SJSA1 (cell line): ENCODE measurements at regions not wholly inside any gene's neighbourhood (a gene's known extent, or its start where the extent isn't known, plus 50 kb on each side); places are given as distances from the start of the nearest gene placed in this dataset.
"Not testable (repeated sequence)": the region's sequence is repeated elsewhere in the genome, so short reads cannot be mapped to it uniquely, and the experiment has no call there.

ENCODE experiments used
- DNase-seq, 2 experiments: peaks; one replicate each; pipeline ENCODE4 v3.0.0-alpha.2; 2015 to 2020; ENCODE audit warnings: low spot score in 2 of 2, low read depth in 1 of 2
- H3K27ac ChIP-seq: fragments of 250-450 bp; sonication (Bioruptor Pico); 2 replicates; pipeline ENCODE4 v1.5.1; 2020; ENCODE audit warnings: mild to moderate bottlenecking, moderate library complexity
- H3K27me3 ChIP-seq: fragments of 250-450 bp; sonication (Bioruptor Pico); replicated peaks from 2 replicates; pipeline ENCODE4 v1.5.1; 2020; ENCODE audit warnings: mild to moderate bottlenecking, moderate library complexity
- H3K36me3 ChIP-seq: fragments of 250-450 bp; sonication (Bioruptor Pico); 2 replicates; pipeline ENCODE4 v1.5.1; 2020; ENCODE audit warnings: mild to moderate bottlenecking
- H3K4me1 ChIP-seq: fragments of 250-450 bp; sonication (Bioruptor Pico); replicated peaks from 2 replicates; pipeline ENCODE4 v1.6.1; 2021; ENCODE audit warnings: mild to moderate bottlenecking
- H3K4me3 ChIP-seq: fragments of 250-450 bp; sonication (Bioruptor Pico); 2 replicates; pipeline ENCODE4 v1.5.1; 2020; ENCODE audit warnings: mild to moderate bottlenecking
- H3K9me3 ChIP-seq: fragments of 250-450 bp; sonication (Bioruptor Pico); replicated peaks from 2 replicates; pipeline ENCODE4 v1.5.1; 2020; ENCODE audit warnings: mild to moderate bottlenecking

DNA sequence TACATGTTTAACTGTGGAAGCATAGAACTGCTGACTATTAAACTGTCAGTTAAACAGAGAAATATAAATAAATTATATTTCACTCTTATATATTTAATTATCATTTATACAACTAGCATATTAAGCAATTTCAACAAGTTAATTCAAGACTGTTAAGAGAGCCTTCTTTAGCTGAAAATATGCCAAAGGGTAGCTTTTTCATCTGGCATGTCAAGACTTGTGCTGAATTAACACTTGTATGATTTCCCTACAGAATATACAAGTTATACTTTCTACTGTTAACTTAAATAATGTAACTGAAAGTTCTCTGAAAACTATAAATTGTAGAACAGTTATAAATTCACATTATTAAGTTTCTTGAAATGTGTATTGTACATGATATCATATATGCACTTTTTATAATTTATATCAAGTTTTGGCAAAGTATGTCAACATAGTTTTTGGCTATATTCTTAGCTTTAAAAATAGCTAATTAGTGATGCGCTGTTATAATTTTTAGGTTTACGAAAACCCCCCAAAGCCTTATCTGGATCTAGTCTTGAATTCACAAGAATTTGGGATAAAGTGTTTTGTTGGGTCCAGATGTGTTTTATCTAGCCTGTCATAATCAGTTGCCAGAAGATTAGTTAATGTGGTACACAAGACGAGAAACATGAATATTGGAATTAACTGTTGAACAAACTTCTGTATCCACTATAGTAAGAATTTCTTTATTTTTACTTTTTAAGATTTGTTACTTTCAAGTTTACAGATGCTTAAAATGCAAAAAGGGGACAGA lies 231.1 kb upstream of the FOXP2 start:
- no peaks in the 10 kb centered on the region for H3K27me3 ChIP-seq
- no peak for DNase-seq
- no peaks in the 10 kb centered on the region for H3K4me1 ChIP-seq
- H3K36me3 ChIP-seq = no peaks in the 10 kb centered on the region
- no peak overlapping the region for H3K4me3 ChIP-seq
- no peaks in the 10 kb centered on the region for H3K9me3 ChIP-seq
- no peak overlapping the region for H3K27ac ChIP-seq

DNA sequence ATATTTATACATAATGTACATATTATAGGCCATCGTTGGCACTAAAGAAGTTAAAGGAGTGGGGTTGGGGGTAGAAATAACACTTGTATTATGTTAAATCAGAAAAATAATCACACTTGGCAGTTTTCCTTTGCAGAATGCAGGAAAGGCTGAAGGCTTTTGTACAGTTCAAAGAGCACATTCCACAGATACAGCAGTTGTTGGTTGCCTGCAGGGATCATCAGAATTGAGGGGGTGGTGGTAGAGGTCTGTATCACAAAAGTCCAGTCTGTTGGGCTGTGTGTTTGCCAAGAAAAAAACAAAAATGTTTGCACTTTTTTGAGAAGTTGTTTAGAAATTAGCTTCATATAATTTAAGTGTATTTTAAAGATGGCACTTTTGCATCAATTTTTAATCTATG lies 231.8 kb upstream of the FOXP2 start:
- H3K9me3 ChIP-seq = no peaks in the 10 kb centered on the region
- no peak for DNase-seq
- H3K4me3 ChIP-seq = no peak overlapping the region
- no peaks in the 10 kb centered on the region for H3K27me3 ChIP-seq
- H3K27ac ChIP-seq = no peak overlapping the region
- H3K4me1 ChIP-seq = no peaks in the 10 kb centered on the region
- H3K36me3 ChIP-seq = no peaks in the 10 kb centered on the region

DNA sequence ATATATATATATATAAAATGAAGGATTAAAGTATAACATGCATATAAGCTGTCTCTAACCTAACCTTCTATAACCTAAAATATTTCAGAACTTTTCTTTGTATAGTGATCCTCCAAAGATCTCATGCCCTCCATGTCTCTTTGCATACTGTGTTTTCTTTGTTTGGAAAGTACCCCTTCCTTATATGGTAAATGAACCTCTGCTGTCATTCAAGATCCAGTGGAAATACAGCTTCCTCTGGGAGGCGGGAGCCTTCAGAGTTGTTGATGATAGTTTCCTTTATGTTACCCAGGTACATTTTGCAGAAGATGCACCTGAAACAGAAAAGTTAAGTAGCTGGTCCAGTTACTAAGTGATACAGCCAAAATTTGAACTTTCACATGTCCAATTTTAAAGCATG lies 233.3 kb upstream of the FOXP2 start:
- Histone ChIP-seq H3K36me3 (no peaks in the 10 kb centered on the region), H3K4me3 (no peak overlapping the region), H3K4me1 (no peaks in the 10 kb centered on the region), H3K27me3 (no peaks in the 10 kb centered on the region), H3K9me3 (no peaks in the 10 kb centered on the region), H3K27ac (no peak overlapping the region)
- DNase-seq = no peak

DNA sequence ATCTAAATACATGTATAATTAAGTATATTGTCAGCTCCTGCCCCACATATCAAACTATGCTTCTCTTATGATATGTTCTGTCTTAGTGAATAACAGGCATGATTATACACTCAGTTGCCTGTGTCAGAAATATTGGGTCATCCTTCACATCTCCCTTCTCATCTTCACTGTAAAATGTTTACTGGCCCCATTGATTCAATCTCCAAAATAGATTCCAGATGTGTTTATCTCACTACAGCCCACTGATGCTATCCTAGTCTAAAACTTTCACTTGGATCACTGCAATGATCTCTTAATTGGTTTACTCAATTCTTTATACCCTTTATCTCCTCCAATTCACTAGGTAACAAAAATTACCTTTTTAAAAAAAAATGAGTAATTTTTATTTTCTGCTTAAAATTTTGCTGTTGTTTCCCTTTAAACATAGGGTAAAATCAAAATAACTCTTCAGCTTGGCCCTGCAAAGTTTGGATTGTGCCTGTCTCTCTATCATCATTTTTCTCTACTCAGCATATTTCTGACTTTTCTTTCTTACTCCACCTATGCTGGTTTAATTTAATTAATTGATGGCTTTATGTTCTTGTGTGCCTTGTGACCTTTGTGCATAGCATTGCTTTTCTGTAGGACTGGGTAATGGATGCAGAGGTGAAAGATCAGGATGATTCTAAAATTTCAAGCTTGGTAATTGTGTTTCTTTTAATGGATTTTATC lies 233.9 kb upstream of the FOXP2 start:
- H3K36me3 ChIP-seq = no peaks in the 10 kb centered on the region
- H3K27ac ChIP-seq = no peak overlapping the region
- no peaks in the 10 kb centered on the region for H3K9me3 ChIP-seq
- DNase-seq = no peak
- no peak overlapping the region for H3K4me3 ChIP-seq
- H3K4me1 ChIP-seq = no peaks in the 10 kb centered on the region
- H3K27me3 ChIP-seq = no peaks in the 10 kb centered on the region

DNA sequence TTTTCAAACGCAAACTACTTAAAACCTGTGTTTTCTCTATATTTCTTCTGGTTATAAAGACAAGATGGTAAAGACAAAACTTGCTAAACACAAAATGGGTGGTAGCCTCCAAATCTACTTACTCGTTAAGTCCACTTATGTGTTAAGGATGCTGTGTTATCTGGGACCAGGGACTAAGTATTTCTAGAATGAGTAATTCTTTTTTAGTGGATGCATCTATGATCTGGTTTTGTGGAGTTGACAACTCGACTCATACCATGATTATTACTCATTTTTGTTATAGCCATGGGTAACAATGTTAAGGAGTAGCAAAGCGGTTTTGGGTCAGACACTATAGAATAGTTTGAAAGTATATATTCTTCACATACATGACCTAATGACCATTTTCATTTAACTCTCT lies 239.5 kb upstream of the FOXP2 start:
- Histone ChIP-seq H3K4me1 (no peaks in the 10 kb centered on the region), H3K27me3 (no peaks in the 10 kb centered on the region), H3K4me3 (no peak overlapping the region), H3K27ac (no peak overlapping the region), H3K9me3 (no peaks in the 10 kb centered on the region), H3K36me3 (no peaks in the 10 kb centered on the region)
- DNase-seq = no peak

DNA sequence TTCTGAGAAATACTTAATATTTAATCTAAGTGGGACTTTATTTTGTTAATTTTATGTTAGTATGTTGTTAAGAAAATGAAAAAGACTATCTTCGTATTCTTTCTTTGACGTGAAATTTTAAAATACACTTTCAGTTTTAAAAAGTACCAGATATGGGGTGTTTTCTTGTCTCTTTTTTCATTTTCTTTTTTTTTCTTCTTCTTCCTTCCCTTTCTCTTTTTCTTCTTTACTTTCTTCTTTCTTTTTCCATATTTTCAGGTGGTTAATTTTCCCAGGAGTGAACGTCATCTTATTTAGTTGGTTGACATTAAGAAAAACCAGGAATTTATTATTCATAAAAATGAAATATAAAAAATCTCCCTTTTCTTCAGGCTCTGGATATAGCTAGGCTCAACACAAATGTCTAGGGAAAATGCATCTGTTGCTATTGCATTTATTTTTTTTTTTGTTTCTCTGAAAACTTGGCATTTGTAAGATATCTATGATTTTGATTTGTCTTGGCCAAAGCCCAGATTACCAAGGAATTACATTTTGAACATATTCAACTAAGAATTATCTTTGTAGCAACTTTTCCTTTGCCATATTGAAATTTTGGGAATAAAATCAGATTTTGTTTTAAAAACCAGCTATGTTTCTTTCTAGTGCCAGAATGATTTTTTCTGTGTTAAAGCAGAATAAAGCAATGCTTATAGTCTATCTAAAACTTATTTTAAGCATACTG lies 241.3 kb upstream of the FOXP2 start:
- Histone ChIP-seq H3K27ac (no peak overlapping the region), H3K27me3 (no peaks in the 10 kb centered on the region), H3K9me3 (no peaks in the 10 kb centered on the region), H3K4me3 (no peak overlapping the region), H3K4me1 (no peaks in the 10 kb centered on the region), H3K36me3 (no peaks in the 10 kb centered on the region)
- no peak for DNase-seq

DNA sequence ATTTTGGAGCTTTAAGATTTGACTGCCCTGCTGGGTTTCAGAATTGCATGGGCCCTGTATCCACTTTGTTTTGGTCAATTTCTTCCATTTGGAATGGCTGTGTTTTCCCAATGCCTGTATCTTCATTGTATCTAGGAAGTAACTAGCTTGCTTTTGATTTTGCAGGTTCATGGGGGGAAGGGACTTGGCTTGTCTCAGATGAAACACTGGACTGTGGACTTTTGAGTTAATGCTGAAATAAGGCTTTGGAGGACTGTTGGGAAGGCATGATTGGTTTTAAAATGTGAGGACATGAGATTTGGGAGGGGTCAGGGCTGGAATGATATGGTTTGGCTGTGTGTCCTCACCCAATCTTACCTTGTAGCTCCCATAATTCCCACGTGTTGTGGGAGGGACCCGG lies 245.2 kb upstream of the FOXP2 start:
- H3K4me3 ChIP-seq, H3K4me1 ChIP-seq, H3K27me3 ChIP-seq, H3K9me3 ChIP-seq, H3K36me3 ChIP-seq, DNase-seq, H3K27ac ChIP-seq: not testable (repeated sequence)

DNA sequence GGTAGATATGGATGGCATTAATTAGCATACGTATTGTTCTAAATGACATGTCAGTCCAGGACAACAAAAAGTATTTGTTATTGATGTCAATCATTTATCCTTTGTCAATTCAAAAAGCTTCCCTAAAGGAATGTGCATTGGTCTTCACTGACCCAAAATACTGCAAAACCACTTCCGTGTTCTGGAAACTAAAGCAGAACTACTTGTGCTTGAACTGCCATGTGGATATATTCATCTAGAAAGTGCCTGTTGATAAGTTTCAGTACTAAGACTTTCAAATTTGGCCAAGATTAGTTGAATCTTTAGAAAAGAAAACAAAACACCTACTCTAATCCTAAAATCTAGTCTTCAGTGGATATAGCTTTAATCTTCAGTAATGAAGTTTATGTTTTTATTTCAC lies 242.1 kb upstream of the PPP1R3A start:
- Histone ChIP-seq H3K27ac (no peak overlapping the region), H3K36me3 (no peaks in the 10 kb centered on the region), H3K4me3 (no peak overlapping the region), H3K9me3 (no peaks in the 10 kb centered on the region), H3K27me3 (no peaks in the 10 kb centered on the region), H3K4me1 (no peaks in the 10 kb centered on the region)
- no peak for DNase-seq

DNA sequence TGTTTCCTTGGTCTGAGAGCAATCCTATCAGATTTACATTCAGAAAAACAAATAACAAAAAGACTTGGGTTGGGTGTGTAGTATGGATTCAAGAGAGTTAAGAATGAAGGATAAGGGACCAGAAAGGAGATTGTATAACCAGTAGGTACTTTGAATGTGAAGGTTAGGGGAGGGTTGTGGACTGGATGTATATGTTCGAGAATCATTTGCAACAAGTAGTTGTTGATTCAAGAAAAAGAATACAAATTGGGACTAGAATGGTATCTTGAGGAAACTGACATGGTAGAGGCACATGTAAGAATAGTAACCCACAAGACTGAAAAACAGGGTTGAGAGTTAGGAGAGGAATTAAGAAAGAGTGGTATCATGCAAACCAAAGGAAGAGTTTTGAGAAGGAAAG lies 240.0 kb upstream of the PPP1R3A start:
- Histone ChIP-seq H3K27me3 (no peaks in the 10 kb centered on the region), H3K9me3 (no peaks in the 10 kb centered on the region), H3K4me1 (no peaks in the 10 kb centered on the region), H3K27ac (no peak overlapping the region), H3K4me3 (no peak overlapping the region), H3K36me3 (no peaks in the 10 kb centered on the region)
- no peak for DNase-seq

DNA sequence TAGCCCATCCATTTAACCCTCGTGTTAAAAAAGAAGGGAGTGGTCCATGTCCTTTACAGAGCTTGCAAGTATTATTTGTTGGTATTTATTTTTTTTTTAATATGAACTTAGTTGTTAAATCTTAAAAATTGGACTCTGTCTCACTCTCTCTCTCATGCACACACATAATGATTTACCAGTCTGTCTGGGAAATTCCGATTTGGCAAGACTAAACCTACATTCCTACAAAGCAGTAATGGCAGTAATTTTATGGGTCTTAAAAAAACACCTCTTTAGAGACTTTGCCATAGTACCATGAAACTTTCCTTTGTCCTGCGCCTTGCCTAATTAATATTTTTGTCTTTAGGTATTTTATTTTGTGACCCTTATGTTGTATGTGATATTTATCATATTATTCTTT lies 239.5 kb upstream of the PPP1R3A start:
- Histone ChIP-seq H3K36me3 (no peaks in the 10 kb centered on the region), H3K4me1 (no peaks in the 10 kb centered on the region), H3K27me3 (no peaks in the 10 kb centered on the region), H3K9me3 (no peaks in the 10 kb centered on the region), H3K27ac (no peak overlapping the region), H3K4me3 (no peak overlapping the region)
- DNase-seq = no peak

DNA sequence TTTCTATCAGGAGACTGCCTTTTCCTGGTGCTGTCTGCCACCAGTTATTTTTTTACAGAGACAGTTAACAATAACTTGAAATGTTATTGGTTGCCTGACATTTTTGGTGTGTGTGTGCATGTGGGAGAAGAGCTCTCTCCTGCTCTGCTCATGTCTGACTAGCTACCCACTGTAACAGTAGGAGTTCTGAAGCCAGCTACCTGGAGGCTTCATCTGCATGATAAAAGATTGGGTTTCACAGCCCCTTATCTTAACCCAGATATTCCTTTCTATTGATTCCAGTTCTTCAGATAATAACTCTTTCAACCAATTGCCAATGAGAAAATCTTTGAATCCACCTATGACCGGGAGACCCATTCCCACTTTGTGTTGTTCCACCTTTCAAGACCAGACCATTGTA lies 237.4 kb upstream of the PPP1R3A start:
- Histone ChIP-seq H3K4me1 (no peaks in the 10 kb centered on the region), H3K9me3 (no peaks in the 10 kb centered on the region), H3K27me3 (no peaks in the 10 kb centered on the region), H3K27ac (no peak overlapping the region), H3K4me3 (no peak overlapping the region), H3K36me3 (no peaks in the 10 kb centered on the region)
- no peak for DNase-seq

DNA sequence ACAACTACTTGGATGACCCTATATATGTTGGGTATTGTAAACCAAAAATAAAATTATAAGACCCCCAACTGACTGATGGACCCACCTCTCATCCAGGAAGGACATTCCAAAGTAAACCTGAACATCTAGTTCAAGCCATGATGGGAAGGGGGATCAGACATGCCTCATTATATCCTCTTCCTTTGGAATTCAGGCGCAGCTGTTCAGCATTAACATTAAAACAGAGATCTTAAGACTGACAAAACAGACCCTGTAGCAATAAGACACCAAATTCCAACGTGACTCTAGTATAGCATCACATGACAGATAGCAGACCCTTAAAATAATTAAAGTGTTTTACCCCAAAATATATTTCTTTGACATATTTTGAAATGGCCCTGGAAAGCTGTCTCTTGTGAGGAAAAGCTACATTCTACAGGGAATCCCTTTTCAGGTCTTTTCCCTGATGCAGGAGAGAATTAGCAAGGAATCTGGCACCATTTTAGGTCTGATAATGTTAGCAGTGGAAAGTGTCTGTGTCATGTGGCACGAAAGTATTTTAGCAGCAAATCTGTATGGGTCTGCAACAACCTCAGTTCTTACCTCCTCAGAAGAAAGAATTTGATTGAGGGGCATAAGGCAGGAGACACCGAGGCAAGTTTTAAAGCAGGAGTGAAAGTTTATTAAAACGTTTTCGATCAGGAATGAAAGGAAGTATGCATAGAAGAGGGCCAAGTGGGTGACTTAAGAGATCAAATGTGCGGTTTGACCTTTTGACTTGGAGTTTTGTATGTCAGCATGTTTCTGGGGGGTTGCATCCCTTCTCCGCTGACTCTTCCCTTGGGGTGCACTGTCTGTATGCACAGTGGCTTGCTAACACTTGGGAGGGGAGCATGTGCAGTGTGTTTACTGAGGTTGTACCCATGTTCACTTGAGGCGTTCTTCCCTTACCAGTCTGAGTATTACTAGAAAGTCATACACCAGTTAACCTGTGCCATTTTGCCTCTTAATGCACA lies 236.6 kb upstream of the PPP1R3A start:
- no peaks in the 10 kb centered on the region for H3K4me1 ChIP-seq
- no peak for DNase-seq
- no peaks in the 10 kb centered on the region for H3K27me3 ChIP-seq
- H3K9me3 ChIP-seq = no peaks in the 10 kb centered on the region
- H3K36me3 ChIP-seq = no peaks in the 10 kb centered on the region
- H3K27ac ChIP-seq = no peak overlapping the region
- H3K4me3 ChIP-seq = no peak overlapping the region

DNA sequence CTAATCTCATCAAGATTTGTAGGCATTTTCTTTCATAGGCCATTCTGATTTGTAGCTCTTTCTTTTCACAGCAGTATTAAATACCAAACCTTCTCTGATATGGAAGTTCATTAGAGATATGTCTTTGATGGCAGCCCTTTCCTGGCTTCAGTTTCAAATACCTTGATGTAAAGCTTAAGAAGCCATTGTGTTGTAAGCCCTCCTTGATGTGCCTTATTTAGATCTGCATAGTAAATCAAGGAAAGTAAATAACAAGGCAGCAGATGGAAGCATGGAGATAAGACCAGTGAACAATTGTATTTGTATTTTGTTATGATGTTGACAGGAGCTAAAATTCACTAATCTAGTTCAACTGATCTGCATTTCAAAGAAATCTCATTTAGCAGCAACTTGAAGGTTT lies 234.9 kb upstream of the PPP1R3A start:
- DNase-seq = no peak
- H3K4me3 ChIP-seq = no peak overlapping the region
- H3K4me1 ChIP-seq = no peaks in the 10 kb centered on the region
- no peak overlapping the region for H3K27ac ChIP-seq
- no peaks in the 10 kb centered on the region for H3K36me3 ChIP-seq
- no peaks in the 10 kb centered on the region for H3K27me3 ChIP-seq
- no peaks in the 10 kb centered on the region for H3K9me3 ChIP-seq
